Subcutaneous abdominal adipose tissue (tissue), 5 donors: ENCODE measurements at regions not wholly inside any gene's neighbourhood (a gene's known extent, or its start where the extent isn't known, plus 50 kb on each side); places are given as distances from the start of the nearest gene placed in this dataset.
"Not testable (repeated sequence)": the region's sequence is repeated elsewhere in the genome, so short reads cannot be mapped to it uniquely, and the experiment has no call there.

Experiments used
- H3K27ac ChIP-seq: one replicate; pipeline ENCODE4 v1.7.0; 2013; ENCODE audit warnings: low read depth, mild to moderate bottlenecking, inconsistent platforms, low read length, moderate library complexity
- H3K27me3 ChIP-seq, 5 donors: one replicate each; pipeline ENCODE4 v1.7.0; 2013; ENCODE audit warnings: low read length in 5 of 5, inconsistent platforms in 1 of 5; ENCODE audit not compliant: control insufficient read depth in 5 of 5, insufficient read depth in 4 of 5
- H3K36me3 ChIP-seq, 5 donors: one replicate each; pipeline ENCODE4 v1.7.0; 2013; ENCODE audit warnings: low read length in 5 of 5; ENCODE audit not compliant: control insufficient read depth in 5 of 5, insufficient read depth in 5 of 5
- H3K4me1 ChIP-seq, 5 donors: one replicate each; pipeline ENCODE4 v1.7.0; 2013; ENCODE audit warnings: low read length in 5 of 5, mild to moderate bottlenecking in 3 of 5, moderate library complexity in 1 of 5; ENCODE audit not compliant: control insufficient read depth in 5 of 5, insufficient read depth in 5 of 5
- H3K4me3 ChIP-seq, 5 donors: one replicate each; pipeline ENCODE4 v1.7.0; 2013; ENCODE audit warnings: low read length in 5 of 5, low read depth in 1 of 5
- H3K9ac ChIP-seq, 5 donors: one replicate each; pipeline ENCODE4 v1.7.0; 2013; ENCODE audit warnings: low read length in 5 of 5, mild to moderate bottlenecking in 4 of 5, moderate library complexity in 3 of 5
- H3K9me3 ChIP-seq, 5 donors: one replicate each; pipeline ENCODE4 v1.7.0; 2013; ENCODE audit warnings: low read length in 5 of 5; ENCODE audit not compliant: control insufficient read depth in 5 of 5
- donor health status: healthy.
- donor health status: healthy.
- donor health status: healthy.
- donor health status: healthy.
- donor health status: healthy.

DNA sequence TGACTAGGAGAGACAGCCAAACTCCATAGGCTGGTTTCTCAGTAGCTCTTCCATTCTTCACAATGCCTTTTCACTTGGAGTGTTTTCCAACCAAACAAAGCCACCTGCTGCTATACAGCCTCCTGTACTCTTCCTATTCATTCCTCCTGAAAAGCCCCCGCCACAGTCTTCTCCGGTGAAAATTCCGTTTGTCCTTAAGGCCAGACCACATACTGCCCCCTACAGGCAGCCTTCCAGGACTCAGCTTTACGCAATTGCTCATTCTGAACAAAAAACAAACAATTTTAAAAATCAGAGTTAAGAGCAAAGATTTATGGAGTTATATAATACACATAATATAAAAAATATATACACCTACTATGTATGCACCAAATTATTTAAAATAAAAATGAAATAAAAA lies 611.5 kb downstream of the COL12A1 start:
- not testable (repeated sequence) for H3K9me3 ChIP-seq, H3K4me1 ChIP-seq, H3K9ac ChIP-seq, H3K4me3 ChIP-seq, H3K36me3 ChIP-seq, H3K27me3 ChIP-seq, H3K27ac ChIP-seq

GRCh38 chr6:74588094-74588832 lies 617.6 kb downstream of the COL12A1 start:
- H3K27ac ChIP-seq = no peak overlapping the region
- H3K9me3 ChIP-seq = peaks cover 0 to 7% (median 0%) of the 10 kb centered on the region in 5 donors
- H3K4me1 ChIP-seq = peaks cover 0 to 4% (median 0%) of the 10 kb centered on the region in 5 donors
- H3K4me3 ChIP-seq = no peak overlapping the region
- no peak overlapping the region for H3K9ac ChIP-seq
- H3K27me3 ChIP-seq = no peaks in the 10 kb centered on the region
- H3K36me3 ChIP-seq = no peaks in the 10 kb centered on the region

GRCh38 chr6:74587386-74587785 lies 618.5 kb downstream of the COL12A1 start:
- Histone ChIP-seq H3K4me1 (peaks cover 0 to 4% (median 0%) of the 10 kb centered on the region in 5 donors), H3K4me3 (no peak overlapping the region), H3K27ac (no peak overlapping the region)

DNA sequence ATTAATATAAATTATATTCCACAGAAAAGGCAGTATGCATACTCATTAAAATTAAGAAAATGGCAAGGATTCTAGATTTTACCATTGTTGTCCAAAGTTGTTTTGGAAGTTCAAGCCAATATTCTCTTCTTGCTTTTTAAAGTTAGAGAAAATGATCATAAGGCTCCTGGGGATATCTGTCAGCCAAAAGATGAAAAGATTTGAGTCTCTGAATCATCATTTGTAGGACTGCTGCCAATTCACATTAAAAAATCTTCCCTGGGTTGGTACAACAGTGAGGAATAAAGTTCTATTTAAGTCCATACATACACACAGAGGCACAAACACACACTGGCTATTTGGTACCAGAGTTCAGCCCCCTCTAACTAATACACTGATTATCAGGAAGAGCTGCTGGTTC lies 620.1 kb downstream of the COL12A1 start:
- no peak overlapping the region for H3K9ac ChIP-seq
- H3K4me1 ChIP-seq = peaks cover 0 to 4% (median 0%) of the 10 kb centered on the region in 5 donors
- H3K4me3 ChIP-seq = no peak overlapping the region
- H3K9me3 ChIP-seq = no peaks in the 10 kb centered on the region
- H3K27me3 ChIP-seq = no peaks in the 10 kb centered on the region
- no peaks in the 10 kb centered on the region for H3K36me3 ChIP-seq
- H3K27ac ChIP-seq = no peak overlapping the region

More at GRCh38 chr6:74587386-74587785, 618.5 kb downstream of the COL12A1 start:
- no peaks in the 10 kb centered on the region for H3K27me3 ChIP-seq
- H3K36me3 ChIP-seq = no peaks in the 10 kb centered on the region
- H3K9ac ChIP-seq = no peak overlapping the region
- H3K9me3 ChIP-seq = peaks cover 0 to 7% (median 0%) of the 10 kb centered on the region in 5 donors

DNA sequence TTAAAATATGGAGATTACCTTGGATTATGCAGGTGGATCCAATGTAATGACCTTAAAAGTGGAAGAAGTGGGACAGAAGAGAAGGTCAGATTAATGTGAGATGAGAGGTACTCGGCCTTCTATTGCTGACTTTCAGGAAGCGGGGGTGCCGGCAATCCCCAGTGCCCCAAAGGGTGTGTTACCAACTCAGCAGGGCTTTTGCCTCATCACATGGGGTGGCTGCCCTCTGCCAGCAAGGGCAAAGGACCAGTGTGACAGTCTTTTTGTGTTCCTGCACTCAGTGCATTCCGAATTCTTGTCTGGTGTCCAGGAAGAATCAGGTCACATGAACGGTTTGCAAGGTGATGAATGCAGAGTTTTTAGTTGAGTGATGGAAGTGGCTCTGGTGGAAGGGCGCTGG lies 624.2 kb downstream of the COL12A1 start:
- Histone ChIP-seq H3K27me3 (no peaks in the 10 kb centered on the region), H3K4me3 (no peak overlapping the region), H3K4me1 (peaks cover 0 to 4% (median 0%) of the 10 kb centered on the region in 5 donors), H3K27ac (no peak overlapping the region), H3K36me3 (no peaks in the 10 kb centered on the region), H3K9me3 (no peaks in the 10 kb centered on the region), H3K9ac (no peak overlapping the region)

GRCh38 chr6:74579794-74580193 lies 626.1 kb downstream of the COL12A1 start:
- Histone ChIP-seq H3K9me3 (no peaks in the 10 kb centered on the region), H3K36me3 (no peaks in the 10 kb centered on the region), H3K9ac (no peak overlapping the region), H3K4me1 (no peaks in the 10 kb centered on the region), H3K4me3 (no peak overlapping the region), H3K27ac (no peak overlapping the region), H3K27me3 (no peaks in the 10 kb centered on the region)

- H3K9me3 ChIP-seq = no peaks in the 10 kb centered on the region
- H3K4me3 ChIP-seq = no peak overlapping the region
- no peaks in the 10 kb centered on the region for H3K4me1 ChIP-seq
- H3K36me3 ChIP-seq = no peaks in the 10 kb centered on the region
- H3K27me3 ChIP-seq = no peaks in the 10 kb centered on the region
- H3K9ac ChIP-seq = no peak overlapping the region
- H3K27ac ChIP-seq = no peak overlapping the region
These were observed 626.8 kb downstream of the COL12A1 start for GRCh38 chr6:74579047-74579446.

DNA sequence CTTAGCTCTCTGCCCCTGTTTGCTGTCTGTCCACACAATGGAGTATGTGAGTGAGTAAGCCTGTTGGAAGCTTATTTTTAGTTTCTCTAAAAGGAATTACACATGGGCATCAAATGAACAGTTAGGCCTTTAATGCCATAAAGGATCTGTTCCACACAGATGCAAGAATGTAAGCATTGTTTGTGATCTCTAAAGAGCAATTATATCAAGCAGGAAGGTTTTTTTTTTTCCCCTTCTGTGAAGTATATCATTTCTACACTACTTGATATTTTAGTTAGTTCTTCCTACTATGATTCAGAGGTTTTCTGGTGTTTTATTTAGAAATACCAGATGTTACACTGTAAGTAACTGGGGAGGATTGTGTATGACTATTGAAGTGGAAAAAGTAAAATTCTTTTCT lies 627.5 kb downstream of the COL12A1 start:
- H3K9ac ChIP-seq = no peak overlapping the region
- no peaks in the 10 kb centered on the region for H3K27me3 ChIP-seq
- H3K4me3 ChIP-seq = no peak overlapping the region
- no peaks in the 10 kb centered on the region for H3K9me3 ChIP-seq
- H3K4me1 ChIP-seq = no peaks in the 10 kb centered on the region
- no peaks in the 10 kb centered on the region for H3K36me3 ChIP-seq
- H3K27ac ChIP-seq = no peak overlapping the region

DNA sequence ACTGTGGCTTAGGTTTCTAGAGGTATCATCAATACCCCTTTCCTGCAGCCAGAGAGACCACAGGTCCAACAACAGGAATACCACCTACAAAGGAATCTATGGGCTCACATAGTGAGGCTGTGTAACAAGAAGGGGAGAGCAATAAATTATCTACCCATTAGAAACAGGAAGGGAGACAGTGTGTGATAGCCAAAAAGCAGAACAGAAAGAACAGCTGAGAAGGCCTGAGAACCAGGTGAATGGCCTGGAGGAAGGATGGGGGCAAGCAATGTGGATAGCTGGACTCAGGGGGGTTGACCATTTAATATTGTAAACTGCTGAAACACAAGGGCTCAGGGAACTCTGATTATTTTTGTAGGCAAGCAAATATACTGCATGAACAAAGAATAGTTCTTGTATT lies 628.2 kb downstream of the COL12A1 start:
- H3K9me3 ChIP-seq = no peaks in the 10 kb centered on the region
- no peaks in the 10 kb centered on the region for H3K27me3 ChIP-seq
- H3K9ac ChIP-seq = no peak overlapping the region
- no peak overlapping the region for H3K4me3 ChIP-seq
- H3K4me1 ChIP-seq = no peaks in the 10 kb centered on the region
- no peak overlapping the region for H3K27ac ChIP-seq
- H3K36me3 ChIP-seq = no peaks in the 10 kb centered on the region

- no peak overlapping the region for H3K27ac ChIP-seq
- no peaks in the 10 kb centered on the region for H3K36me3 ChIP-seq
- H3K4me1 ChIP-seq = no peaks in the 10 kb centered on the region
- H3K27me3 ChIP-seq = no peaks in the 10 kb centered on the region
- no peaks in the 10 kb centered on the region for H3K9me3 ChIP-seq
- no peak overlapping the region for H3K4me3 ChIP-seq
- H3K9ac ChIP-seq = no peak overlapping the region
These were observed 631.1 kb downstream of the COL12A1 start for GRCh38 chr6:74574794-74575193.
